ENCODE measurements at regions not wholly inside any gene's neighbourhood (a gene's known extent, or its start where the extent isn't known, plus 50 kb on each side); places are given as distances from the start of the nearest gene placed in this dataset.

DNA sequence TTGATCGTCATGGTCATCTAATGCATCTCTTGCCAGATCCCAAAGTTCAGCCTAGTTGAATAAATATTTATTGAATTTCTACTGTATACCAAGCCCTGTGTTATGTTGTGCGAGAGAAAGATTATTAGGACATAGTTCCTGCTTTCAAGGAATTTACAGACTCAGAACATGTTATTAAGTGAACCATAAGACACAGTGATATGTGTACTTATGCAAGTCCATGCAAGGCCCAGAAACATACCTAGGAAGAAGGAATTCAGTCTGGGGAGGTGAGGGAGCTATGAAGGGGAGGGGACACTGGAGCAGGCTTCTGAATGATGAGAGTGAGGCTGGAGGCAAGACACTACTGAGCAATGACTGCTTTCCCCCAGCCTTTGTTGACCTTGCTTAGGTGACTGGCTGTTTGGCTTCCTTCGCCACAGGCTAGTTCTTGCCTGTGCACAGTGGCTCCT lies 81.4 kb downstream of the ACAA2 start:
- whole genome bisulfite sequencing, 2 donors: 64 to 79% methylated on average over 3 of the region's 3 CpGs
- no peak for TF ChIP-seq POLR2A (IDR thresholded peaks at IDR 0.05)
- TF ChIP-seq, protein P1, sequence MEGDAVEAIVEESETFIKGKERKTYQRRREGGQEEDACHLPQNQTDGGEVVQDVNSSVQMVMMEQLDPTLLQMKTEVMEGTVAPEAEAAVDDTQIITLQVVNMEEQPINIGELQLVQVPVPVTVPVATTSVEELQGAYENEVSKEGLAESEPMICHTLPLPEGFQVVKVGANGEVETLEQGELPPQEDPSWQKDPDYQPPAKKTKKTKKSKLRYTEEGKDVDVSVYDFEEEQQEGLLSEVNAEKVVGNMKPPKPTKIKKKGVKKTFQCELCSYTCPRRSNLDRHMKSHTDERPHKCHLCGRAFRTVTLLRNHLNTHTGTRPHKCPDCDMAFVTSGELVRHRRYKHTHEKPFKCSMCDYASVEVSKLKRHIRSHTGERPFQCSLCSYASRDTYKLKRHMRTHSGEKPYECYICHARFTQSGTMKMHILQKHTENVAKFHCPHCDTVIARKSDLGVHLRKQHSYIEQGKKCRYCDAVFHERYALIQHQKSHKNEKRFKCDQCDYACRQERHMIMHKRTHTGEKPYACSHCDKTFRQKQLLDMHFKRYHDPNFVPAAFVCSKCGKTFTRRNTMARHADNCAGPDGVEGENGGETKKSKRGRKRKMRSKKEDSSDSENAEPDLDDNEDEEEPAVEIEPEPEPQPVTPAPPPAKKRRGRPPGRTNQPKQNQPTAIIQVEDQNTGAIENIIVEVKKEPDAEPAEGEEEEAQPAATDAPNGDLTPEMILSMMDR (IDR thresholded peaks at IDR 0.05): no peak
- no peak overlapping the region for H3K4me3 ChIP-seq (ENCODE audit: low read depth, poor library complexity, severe bottlenecking)
- intact Hi-C loops (cut with DNase I; ENCODE audit: low total_unique reads): no loop called here
- no peak for DNase-seq (ENCODE audit: low spot score in 2 of 2)

DNA sequence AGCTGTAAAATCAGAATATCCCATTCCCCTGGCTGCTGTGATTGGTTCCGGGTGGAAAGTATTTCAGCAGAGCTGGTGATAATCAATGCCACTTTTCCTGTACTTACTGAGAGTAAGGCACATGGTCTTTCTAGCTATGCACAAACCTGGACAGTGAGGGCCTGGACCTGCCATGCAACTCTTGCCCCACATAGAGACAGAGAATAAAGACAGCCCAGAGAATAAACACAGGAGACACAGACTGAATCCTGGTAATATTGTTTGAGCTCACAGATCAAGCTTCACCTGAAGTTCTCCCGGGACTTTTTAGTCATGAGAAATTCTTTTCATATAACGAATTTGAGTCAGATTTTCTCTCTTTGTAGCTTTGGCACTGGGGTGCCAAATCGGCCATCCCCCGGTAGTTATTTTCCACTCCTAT lies 81.9 kb downstream of the ACAA2 start:
- no peak for TF ChIP-seq POLR2A (IDR thresholded peaks at IDR 0.05)
- TF ChIP-seq, protein P1 (IDR thresholded peaks at IDR 0.05): no peak
- intact Hi-C loops (cut with DNase I; ENCODE audit: low total_unique reads): no loop called here
- WGBS, 2 donors: 63 to 78% methylated on average over 5 of the region's 5 CpGs
- H3K4me3 ChIP-seq (ENCODE audit: low read depth, poor library complexity, severe bottlenecking): no peak overlapping the region
- DNase-seq (ENCODE audit: low spot score in 2 of 2): no peak

DNA sequence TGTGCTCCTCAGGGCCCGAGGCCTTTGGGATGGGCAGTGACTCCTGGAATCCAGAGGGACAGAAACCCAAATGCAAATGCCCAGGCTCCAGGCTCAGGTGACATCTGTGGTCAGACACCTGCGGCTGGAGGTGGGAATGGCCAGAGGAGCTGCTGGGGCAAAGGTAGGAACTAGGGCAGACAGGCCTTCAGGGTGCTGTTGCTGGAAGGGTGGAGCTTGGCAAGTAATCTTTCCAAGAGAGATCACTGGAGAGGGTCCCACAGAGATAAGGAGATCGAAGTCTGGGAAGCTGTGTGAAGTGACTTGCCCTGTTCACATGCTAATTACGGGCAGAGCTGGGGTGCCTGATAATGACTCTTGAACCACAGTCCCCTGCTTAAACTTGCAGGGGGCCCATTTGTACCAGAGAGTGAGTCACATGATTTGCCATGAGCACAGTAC lies 82.4 kb downstream of the ACAA2 start:
- TF ChIP-seq POLR2A (IDR thresholded peaks at IDR 0.05): no peak
- TF ChIP-seq, protein P1 (IDR thresholded peaks at IDR 0.05): no peak
- WGBS, 2 donors: 67 to 73% methylated on average over 4 of the region's 4 CpGs
- DNase-seq (ENCODE audit: low spot score in 2 of 2): no peak
- no peak overlapping the region for H3K4me3 ChIP-seq (ENCODE audit: low read depth, poor library complexity, severe bottlenecking)
- intact Hi-C loops (cut with DNase I; ENCODE audit: low total_unique reads): no loop called here

- intact Hi-C loops (cut with DNase I; ENCODE audit: low total_unique reads): no loop called here
- no peak for TF ChIP-seq POLR2A (IDR thresholded peaks at IDR 0.05)
- TF ChIP-seq, protein P1 (IDR thresholded peaks at IDR 0.05): no peak
Measured at GRCh38 chr18:49728542-49728941, 84.8 kb downstream of the ACAA2 start.

DNA sequence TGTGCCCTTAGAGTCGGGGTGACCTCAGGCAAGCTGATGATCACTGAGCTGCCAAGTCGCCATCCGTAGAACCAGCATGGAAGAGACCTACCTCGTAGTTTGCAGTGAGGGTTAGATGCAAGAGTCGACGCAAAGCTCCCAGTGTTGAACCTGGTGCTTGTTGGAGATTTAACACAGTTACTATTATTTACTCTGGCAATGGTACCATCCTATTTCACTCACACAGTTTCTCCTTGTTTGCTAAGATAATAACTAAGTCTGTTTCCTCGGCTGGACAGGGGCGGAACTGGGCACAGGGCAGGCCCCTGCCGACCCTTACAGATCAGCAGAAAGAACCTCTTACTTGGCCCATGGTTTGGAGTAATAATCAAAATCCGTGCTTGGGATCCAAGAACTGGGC lies 85.5 kb downstream of the ACAA2 start:
- 91 to 92% methylated on average over 10 of the region's 10 CpGs for WGBS, 2 donors

More at GRCh38 chr18:49728542-49728941, 84.8 kb downstream of the ACAA2 start:
- H3K4me3 ChIP-seq (ENCODE audit: low read depth, poor library complexity, severe bottlenecking): no peak overlapping the region
- no peak for DNase-seq (ENCODE audit: low spot score in 2 of 2)
- WGBS, 2 donors: 70 to 73% methylated on average over 4 of the region's 4 CpGs

GRCh38 chr18:49726675-49726963 lies 86.7 kb downstream of the ACAA2 start:
- H3K4me3 ChIP-seq (ENCODE audit: low read depth, poor library complexity, severe bottlenecking): no peak overlapping the region
- no peak for DNase-seq (ENCODE audit: low spot score in 2 of 2)
- TF ChIP-seq, protein P1 (IDR thresholded peaks at IDR 0.05): no peak
- TF ChIP-seq POLR2A (IDR thresholded peaks at IDR 0.05): no peak
- WGBS, 2 donors: 50 to 72% methylated on average over 1 of the region's 1 CpG
- intact Hi-C loops (cut with DNase I; ENCODE audit: low total_unique reads): no loop called here

More for the DNA sequence above, 85.5 kb downstream of the ACAA2 start:
- TF ChIP-seq, protein P1 (IDR thresholded peaks at IDR 0.05): no peak
- TF ChIP-seq POLR2A (IDR thresholded peaks at IDR 0.05): no peak
- intact Hi-C loops (cut with DNase I; ENCODE audit: low total_unique reads): no loop called here
- no peak for DNase-seq (ENCODE audit: low spot score in 2 of 2)
- H3K4me3 ChIP-seq (ENCODE audit: low read depth, poor library complexity, severe bottlenecking): no peak overlapping the region
